ENCODE measurements at regions not wholly inside any gene's neighbourhood (a gene's known extent, or its start where the extent isn't known, plus 50 kb on each side); places are given as distances from the start of the nearest gene placed in this dataset.
"Not testable (repeated sequence)": the region's sequence is repeated elsewhere in the genome, so short reads cannot be mapped to it uniquely, and the experiment has no call there.

GRCh38 chr9:84512493-84512892 is 157.0 kb upstream of the NTRK2 start:
- DNase-seq = no peak

- no peak for DNase-seq
Observed at GRCh38 chr9:84513473-84513872, 156.1 kb upstream of the NTRK2 start.

GRCh38 chr9:84513979-84514378 is 155.6 kb upstream of the NTRK2 start:
- no peak for DNase-seq

GRCh38 chr9:84514421-84514820 is 155.1 kb upstream of the NTRK2 start:
- no peak for DNase-seq

- no peak for DNase-seq
Observed at GRCh38 chr9:84517026-84517425, 152.5 kb upstream of the NTRK2 start.

- no peak for DNase-seq
Observed at GRCh38 chr9:84519413-84519812, 150.1 kb upstream of the NTRK2 start.

- no peak for DNase-seq
Observed at GRCh38 chr9:84521208-84521607, 148.3 kb upstream of the NTRK2 start.

GRCh38 chr9:84526211-84526610 is 143.3 kb upstream of the NTRK2 start:
- DNase-seq = not testable (repeated sequence)

- not testable (repeated sequence) for DNase-seq
Observed at GRCh38 chr9:84527060-84527720, 142.3 kb upstream of the NTRK2 start.

- not testable (repeated sequence) for DNase-seq
Observed at GRCh38 chr9:84535973-84536372, 133.6 kb upstream of the NTRK2 start.

- DNase-seq = no peak
Observed at GRCh38 chr9:84538879-84539278, 130.7 kb upstream of the NTRK2 start.

GRCh38 chr9:84542554-84542953 is 127.0 kb upstream of the NTRK2 start:
- no peak for DNase-seq

- no peak for DNase-seq
Observed at GRCh38 chr9:84554069-84554664, 115.4 kb upstream of the NTRK2 start.

GRCh38 chr9:84556556-84556955 is 113.0 kb upstream of the NTRK2 start:
- no peak for DNase-seq

GRCh38 chr9:84557751-84558150 is 111.8 kb upstream of the NTRK2 start:
- DNase-seq = no peak

GRCh38 chr9:84563691-84564090 is 105.8 kb upstream of the NTRK2 start:
- DNase-seq = no peak

GRCh38 chr9:84567805-84568204 is 101.7 kb upstream of the NTRK2 start:
- no peak for DNase-seq

GRCh38 chr9:84570482-84571154 is 98.9 kb upstream of the NTRK2 start:
- no peak for DNase-seq

- no peak for DNase-seq
Observed at GRCh38 chr9:84573083-84573482, 96.4 kb upstream of the NTRK2 start.

- no peak for DNase-seq
Observed at GRCh38 chr9:84575705-84576104, 93.8 kb upstream of the NTRK2 start.

GRCh38 chr9:84583866-84584265 is 85.7 kb upstream of the NTRK2 start:
- no peak for DNase-seq

- DNase-seq = no peak
Observed at GRCh38 chr9:84586662-84587061, 82.9 kb upstream of the NTRK2 start.

GRCh38 chr9:84587153-84587552 is 82.4 kb upstream of the NTRK2 start:
- no peak for DNase-seq

- DNase-seq = no peak
Observed at GRCh38 chr9:84589542-84589941, 80.0 kb upstream of the NTRK2 start.

Measured in NCI-H1930 (cell line).